Peyer's patch (tissue), 4 donors: ENCODE measurements at regions not wholly inside any gene's neighbourhood (a gene's known extent, or its start where the extent isn't known, plus 50 kb on each side); places are given as distances from the start of the nearest gene placed in this dataset.

ENCODE experiments used
- CTCF ChIP-seq, 6 experiments: fragments of 450-650 bp in 4 of 6; fragments of 200-600 bp in 2 of 6; sonication (generic) in 1 of 6; IDR thresholded peaks; one replicate each; pipeline ENCODE4 v1.5.1; 2017 to 2019; ENCODE audit warnings: antibody characterized with exemption in 6 of 6, mild to moderate bottlenecking in 3 of 6, moderate library complexity in 1 of 6
- POLR2A ChIP-seq, 2 donors: fragments of 450-650 bp; IDR thresholded peaks; one replicate each; pipeline ENCODE4 v1.5.1; 2017; ENCODE audit warnings: antibody characterized with exemption in 2 of 2, mild to moderate bottlenecking in 2 of 2, moderate library complexity in 2 of 2

- TF ChIP-seq CTCF (IDR thresholded peaks at IDR 0.05) (no peak), POLR2A (IDR thresholded peaks at IDR 0.05) (no peak)
These were observed 374.9 kb upstream of the AADAT start for GRCh38 chr4:170464614-170465197.
